A549 (cell line): ENCODE measurements at regions not wholly inside any gene's neighbourhood (a gene's known extent, or its start where the extent isn't known, plus 50 kb on each side); places are given as distances from the start of the nearest gene placed in this dataset.

Source experiments
- ATAC-seq, 2 experiments: fragments of 200-7000 bp in 1 of 2; fragments of >200 bp in 1 of 2; cut with Nextera tagmentation in 1 of 2; cut with Tn5 transposase in 1 of 2; 3 replicates each; pipeline versions ENCODE4 v1.8.0 to v1.9.1; 2018 to 2020; ENCODE audit warnings: mild to moderate bottlenecking in 1 of 2, moderate library complexity in 1 of 2
- CTCF ChIA-PET: fragments of 300-600 bp; sonication (Branson Sonifier 250); formaldehyde crosslinking; extraction: SDS; loops from one replicate; lab custom pipeline; 2021; ENCODE audit warnings: antibody characterized with exemption, inconsistent platforms; lab: Yijun Ruan, JAX
- POLR2A ChIA-PET: fragments of 350-600 bp; formaldehyde crosslinking; extraction: SDS; loops from one replicate; lab custom pipeline; 2021; ENCODE audit warnings: antibody characterized with exemption, inconsistent platforms; lab: Yijun Ruan, JAX
- DNase-seq, 2 experiments: peaks; one replicate each; pipeline versions ENCODE4 v3.0.0 to v3.0.0-alpha.2; 2011 to 2016; ENCODE audit warnings: low read depth in 1 of 2, low spot score in 1 of 2
- FAIRE-seq: peaks from 2 replicates; lab custom pipeline; 2011; peaks lifted over from hg19 to GRCh38; lab: Jason Lieb, UNC
- H3K27ac ChIP-seq, 2 experiments: fragments of >200 bp; sonication (Bioruptor Twin); formaldehyde crosslinking; 3 replicates each; pipeline ENCODE4 v1.5.1; 2016 to 2017
- H3K4me1 ChIP-seq: fragments of >200 bp; sonication (Bioruptor Twin); formaldehyde crosslinking; 3 replicates; pipeline ENCODE4 v1.6.1; 2016
- H3K4me2 ChIP-seq: fragments of >200 bp; sonication (Bioruptor Twin); formaldehyde crosslinking; 3 replicates; pipeline ENCODE4 v1.6.1; 2016
- H3K4me3 ChIP-seq: fragments of >200 bp; sonication (Bioruptor Twin); formaldehyde crosslinking; 3 replicates; pipeline ENCODE4 v1.5.1; 2016
- H3K9me3 ChIP-seq: fragments of >200 bp; sonication (Bioruptor Twin); formaldehyde crosslinking; 3 replicates; pipeline ENCODE4 v1.6.1; 2016
- BCL3 ChIP-seq: fragments of >200 bp; sonication (Bioruptor Twin); formaldehyde crosslinking; IDR thresholded peaks from 3 replicates; pipeline ENCODE4 v1.6.1; 2016
- CBX8 ChIP-seq: fragments of 200-600 bp; sonication (generic); IDR thresholded peaks from 2 replicates; pipeline ENCODE4 v1.6.1; 2016
- CEBPB ChIP-seq, 2 experiments: fragments of >200 bp in 1 of 2; sonication (Bioruptor Twin) in 1 of 2; formaldehyde crosslinking in 1 of 2; IDR thresholded peaks; 2 replicates each; pipeline ENCODE4 v1.6.1; 2012 to 2016
- CHD2 ChIP-seq: fragments of 150-350 bp; IDR thresholded peaks from 2 replicates; pipeline ENCODE4 v1.6.1; 2014; ENCODE audit warnings: low read length; ENCODE audit not compliant: partially characterized antibody
- CTCF ChIP-seq: fragments of >200 bp; sonication (Bioruptor Twin); formaldehyde crosslinking; IDR thresholded peaks from 3 replicates; pipeline ENCODE4 v1.5.1; 2016
- ELK1 ChIP-seq: fragments of 150-350 bp; IDR thresholded peaks from 2 replicates; pipeline ENCODE4 v1.6.1; 2014; ENCODE audit warnings: low read depth, mild to moderate bottlenecking, low read length
- HEYL ChIP-seq: fragments of 250-450 bp; sonication (Bioruptor Pico); IDR thresholded peaks from 2 replicates; pipeline ENCODE4 v1.8.0; 2021; ENCODE audit warnings: mild to moderate bottlenecking, moderate library complexity
- HMGXB4 ChIP-seq: fragments of 250-450 bp; sonication (Bioruptor Pico); IDR thresholded peaks from 2 replicates; pipeline ENCODE4 v1.5.0; 2021; ENCODE audit warnings: mild to moderate bottlenecking, moderate library complexity, borderline replicate concordance
- HOXA7 ChIP-seq: fragments of 250-450 bp; sonication (Bioruptor Pico); IDR thresholded peaks from 2 replicates; pipeline ENCODE4 v1.5.0; 2020; ENCODE audit warnings: mild to moderate bottlenecking, moderate library complexity
- JUN ChIP-seq, 2 experiments: fragments of >200 bp; sonication (Bioruptor Twin); formaldehyde crosslinking; IDR thresholded peaks; 2 replicates in 1 of 2; 3 replicates in 1 of 2; pipeline ENCODE4 v1.6.1; 2016 to 2017
- MAFK ChIP-seq: fragments of 450-650 bp; IDR thresholded peaks from 2 replicates; pipeline ENCODE4 v1.6.1; 2014; ENCODE audit not compliant: partially characterized antibody
- MAX ChIP-seq: IDR thresholded peaks from 2 replicates; pipeline ENCODE4 v1.6.1; 2012
- NPAS2 ChIP-seq: fragments of 250-450 bp; sonication (Bioruptor Pico); IDR thresholded peaks from 2 replicates; pipeline ENCODE4 v1.8.0; 2022; ENCODE audit warnings: mild to moderate bottlenecking, moderate library complexity, borderline replicate concordance
- RAD21 ChIP-seq, 2 experiments: fragments of >200 bp in 1 of 2; sonication (Bioruptor Twin) in 1 of 2; formaldehyde crosslinking in 1 of 2; IDR thresholded peaks in 1 of 2; conservative IDR thresholded peaks in 1 of 2; 2 replicates in 1 of 2; 3 replicates in 1 of 2; pipeline ENCODE4 v1.6.1; 2012 to 2018; ENCODE audit warnings: inconsistent platforms in 1 of 2
- RARB ChIP-seq: fragments of 250-450 bp; sonication (Bioruptor Pico); IDR thresholded peaks from 2 replicates; pipeline ENCODE4 v1.8.0; 2021; ENCODE audit warnings: mild to moderate bottlenecking, moderate library complexity
- SMC3 ChIP-seq: fragments of >200 bp; sonication (Bioruptor Twin); formaldehyde crosslinking; IDR thresholded peaks from 3 replicates; pipeline ENCODE4 v1.6.1; 2018; ENCODE audit warnings: inconsistent platforms
- SREBF2 ChIP-seq: fragments of 450-650 bp; IDR thresholded peaks from 2 replicates; pipeline ENCODE4 v1.6.1; 2014; ENCODE audit warnings: mild to moderate bottlenecking, moderate library complexity
- TFCP2L1 ChIP-seq: fragments of 250-450 bp; sonication (Bioruptor Pico); IDR thresholded peaks from 2 replicates; pipeline ENCODE4 v1.5.0; 2021; ENCODE audit warnings: mild to moderate bottlenecking
- USF2 ChIP-seq: fragments of 450-650 bp; IDR thresholded peaks from 2 replicates; pipeline ENCODE4 v1.6.1; 2014; ENCODE audit warnings: antibody characterized with exemption
- ZSCAN20 ChIP-seq: fragments of 250-450 bp; sonication (Bioruptor Pico); IDR thresholded peaks from 2 replicates; pipeline ENCODE4 v1.8.0; 2022; ENCODE audit warnings: mild to moderate bottlenecking, moderate library complexity
- WGBS: methylation state at CpG from one replicate; pipeline ENCODE4 v1.1.6; 2017; ENCODE audit errors: missing lambda C conversion rate; 5-methylcytosine and 5-hydroxymethylcytosine counted together

DNA sequence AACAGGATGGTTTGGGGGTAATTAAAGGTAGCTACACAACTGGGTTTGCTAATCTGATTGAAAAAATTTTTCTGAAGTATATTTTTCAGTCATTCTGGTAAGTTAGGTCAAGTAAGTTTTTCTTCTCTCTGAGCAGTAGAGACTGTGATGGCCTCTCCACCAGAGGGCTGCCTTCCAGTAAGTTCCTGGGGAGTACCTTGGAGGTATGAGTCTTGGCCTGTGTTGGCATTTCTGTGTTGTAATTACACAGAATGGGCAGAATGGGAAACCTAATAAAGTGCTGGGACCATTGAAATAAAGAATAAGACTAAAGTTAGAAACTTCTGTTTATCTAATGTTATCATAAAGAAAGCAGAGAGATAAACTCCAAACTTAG lies 430.8 kb downstream of the ARHGEF28 start:
- Histone ChIP-seq H3K4me2 (no peak overlapping the region), H3K4me1 (no peaks in the 10 kb centered on the region), H3K9me3 (no peaks in the 10 kb centered on the region), H3K4me3 (no peak overlapping the region), H3K27ac (no peak overlapping the region)
- peak; percentile 51 for TF ChIP-seq CTCF
- TF ChIP-seq RAD21 (conservative IDR thresholded peaks at IDR 0.05 in 1 of 2, IDR thresholded peaks at IDR 0.05 in 1 of 2) = peak; percentile 58 to 67
- no peak for TF ChIP-seq HMGXB4
- TF ChIP-seq SMC3 = peak; percentile 84
- no peak for FAIRE-seq
- peak; percentile 86 to 88; a peak in 5 of 6 replicates for ATAC-seq
- peak; percentile 29 to 56 for DNase-seq
- CTCF ChIA-PET = interaction anchor here (0.6 to 1.6 kb wide), 13 partner anchors 8 to 593 kb away, joined by 3 to 11 read pairs (median 3); partner anchors contain the start of gene ENC1
- POLR2A ChIA-PET = no interaction called here

DNA sequence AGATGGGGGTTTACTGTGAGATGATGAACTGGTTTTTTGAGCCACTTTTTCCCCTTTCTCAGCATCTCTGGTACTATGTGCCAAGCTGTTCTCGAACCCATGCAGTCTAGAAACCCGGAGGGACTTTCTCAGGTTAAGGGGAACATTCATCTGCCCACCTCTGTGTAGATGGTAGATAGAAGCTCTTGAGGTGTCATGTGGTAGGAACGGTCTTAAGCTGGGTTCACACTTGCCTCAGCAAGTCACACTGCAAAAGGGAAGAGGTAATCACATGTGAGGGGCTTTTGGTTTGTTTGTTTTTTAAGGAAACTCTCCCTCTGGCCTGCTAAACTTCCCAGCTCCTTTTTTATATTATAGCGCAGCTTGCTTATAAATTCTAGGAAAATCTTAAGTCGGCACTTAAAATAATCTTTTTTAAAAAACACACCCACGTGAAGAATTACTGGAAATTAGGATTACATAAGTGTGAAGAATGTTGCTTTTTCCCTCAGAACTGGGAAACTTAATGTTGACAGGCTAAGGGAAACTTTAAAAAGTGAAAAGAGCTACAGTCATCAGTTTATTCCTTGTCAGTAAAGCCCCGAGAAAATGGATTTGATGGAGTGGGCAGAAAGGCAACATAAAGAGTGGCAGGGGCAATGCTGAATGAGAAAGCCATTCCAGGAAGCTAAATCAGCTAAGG lies 430.3 kb downstream of the ARHGEF28 start:
- DNase-seq (no peak), FAIRE-seq (no peak), ATAC-seq (no peak)
- Histone ChIP-seq H3K9me3 (no peaks in the 10 kb centered on the region), H3K4me3 (no peak overlapping the region), H3K4me1 (no peaks in the 10 kb centered on the region), H3K27ac (no peak overlapping the region), H3K4me2 (no peak overlapping the region)
- ChIA-PET POLR2A (interaction anchor here (0.9 kb wide), 1 partner anchor 584 kb away, joined by 3 read pairs; the partner anchor contains the start of gene ENC1), CTCF (interaction anchor here (0.6 to 1.6 kb wide), 15 partner anchors 9 to 593 kb away, joined by 3 to 11 read pairs (median 3); partner anchors contain the start of gene ENC1)
- 77% methylated on average over 7 of the region's 7 CpGs for WGBS
- TF ChIP-seq USF2 (no peak), MAFK (peak; percentile 65)

DNA sequence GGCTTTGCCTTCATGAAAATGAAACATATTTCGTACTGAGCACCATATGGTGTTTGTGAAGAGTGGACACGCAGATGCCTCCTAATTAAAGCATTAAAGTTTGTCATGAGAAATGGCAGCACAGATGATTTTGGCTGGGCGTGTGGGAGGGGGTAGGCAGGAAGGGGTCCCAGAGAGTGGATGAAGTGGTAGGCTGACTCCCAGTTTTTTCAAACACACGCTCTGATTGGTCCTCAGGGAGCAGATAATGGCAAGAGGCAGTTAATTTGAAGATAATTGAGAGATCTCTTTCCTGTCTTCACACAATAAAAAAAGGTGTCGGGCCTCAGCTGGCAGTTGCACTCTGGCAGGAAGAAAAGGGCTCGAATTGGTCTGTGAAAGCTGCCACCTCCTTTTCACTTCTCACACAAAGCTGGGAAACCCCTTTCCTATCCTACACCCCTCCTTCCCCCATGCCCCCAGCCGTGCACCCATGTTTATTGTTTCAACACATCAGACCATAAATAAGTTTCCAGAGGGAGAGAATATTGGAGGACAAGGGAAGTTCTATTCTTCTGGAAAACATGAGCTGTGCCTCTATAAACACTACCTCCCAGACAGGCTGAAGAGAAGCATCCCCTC lies 429.6 kb downstream of the ARHGEF28 start:
- ChIA-PET POLR2A (interaction anchor here (0.9 kb wide), 1 partner anchor 585 kb away, joined by 3 read pairs; the partner anchor contains the start of gene ENC1), CTCF (interaction anchor here (1.0 to 1.6 kb wide), 8 partner anchors 9 to 594 kb away, joined by 3 to 11 read pairs (median 5); partner anchors contain the start of gene ENC1)
- H3K4me1 ChIP-seq = no peaks in the 10 kb centered on the region
- WGBS = 69% methylated on average over 7 of the region's 7 CpGs
- H3K9me3 ChIP-seq = no peaks in the 10 kb centered on the region
- H3K4me3 ChIP-seq = no peak overlapping the region
- no peak for TF ChIP-seq SREBF2
- no peak for TF ChIP-seq CEBPB (IDR thresholded peaks at IDR 0.05)
- no peak for TF ChIP-seq NPAS2
- no peak for TF ChIP-seq HMGXB4
- TF ChIP-seq ZSCAN20 (CRISPR knock-in tag) = no peak
- no peak for TF ChIP-seq CBX8
- no peak for TF ChIP-seq CHD2
- no peak for TF ChIP-seq JUN (IDR thresholded peaks at IDR 0.05)
- TF ChIP-seq ELK1 = no peak
- TF ChIP-seq TFCP2L1 = no peak
- no peak for TF ChIP-seq SMC3
- TF ChIP-seq HOXA7 (CRISPR knock-in tag) = no peak
- no peak for TF ChIP-seq HEYL (CRISPR knock-in tag)
- TF ChIP-seq BCL3 = no peak
- TF ChIP-seq MAX = no peak
- TF ChIP-seq RARB (CRISPR knock-in tag) = no peak
- DNase-seq = no peak
- peak; percentile 49 for FAIRE-seq
- no peak overlapping the region for H3K4me2 ChIP-seq
- no peak for ATAC-seq
- H3K27ac ChIP-seq = no peak overlapping the region
